ENCODE measurements at regions not wholly inside any gene's neighbourhood (a gene's known extent, or its start where the extent isn't known, plus 50 kb on each side); places are given as distances from the start of the nearest gene placed in this dataset.

- intact Hi-C loops (cut with DNase I, micrococcal nuclease), result no loop called here
- no peaks in the 10 kb centered on the region for H3K9me3 ChIP-seq
- no peak for TF ChIP-seq CTCF (IDR thresholded peaks at IDR 0.05)
- no peaks in the 10 kb centered on the region for H3K36me3 ChIP-seq (ENCODE audit: low read depth)
- no peak overlapping the region for H3K4me3 ChIP-seq
- ATAC-seq (no peak), DNase-seq (no peak)
- H3K4me1 ChIP-seq (ENCODE audit: low read depth), result no peaks in the 10 kb centered on the region
Measured at GRCh38 chr2:11914455-11914854, 168.0 kb downstream of the LPIN1 start.

- TF ChIP-seq CTCF (IDR thresholded peaks at IDR 0.05), result no peak
Measured at GRCh38 chr2:11915650-11916049, 169.2 kb downstream of the LPIN1 start.

GRCh38 chr2:11919953-11920352 lies 173.5 kb downstream of the LPIN1 start:
- Histone ChIP-seq H3K4me1 (ENCODE audit: low read depth) (no peaks in the 10 kb centered on the region), H3K4me3 (no peak overlapping the region), H3K36me3 (ENCODE audit: low read depth) (no peaks in the 10 kb centered on the region), H3K9me3 (no peaks in the 10 kb centered on the region)
- intact Hi-C loops (cut with DNase I, micrococcal nuclease), result no loop called here
- TF ChIP-seq CTCF (IDR thresholded peaks at IDR 0.05), result no peak
- no peak for ATAC-seq
- no peak for DNase-seq

More at GRCh38 chr2:11915650-11916049, 169.2 kb downstream of the LPIN1 start:
- no peaks in the 10 kb centered on the region for H3K9me3 ChIP-seq
- intact Hi-C loops (cut with DNase I, micrococcal nuclease), result no loop called here
- ATAC-seq, result no peak
- H3K4me3 ChIP-seq, result no peak overlapping the region
- DNase-seq, result no peak
- no peaks in the 10 kb centered on the region for H3K36me3 ChIP-seq (ENCODE audit: low read depth)
- no peaks in the 10 kb centered on the region for H3K4me1 ChIP-seq (ENCODE audit: low read depth)

GRCh38 chr2:11920993-11921583 lies 174.7 kb downstream of the LPIN1 start:
- no peak for TF ChIP-seq CTCF (IDR thresholded peaks at IDR 0.05)
- no peaks in the 10 kb centered on the region for H3K4me1 ChIP-seq (ENCODE audit: low read depth)
- H3K9me3 ChIP-seq, result no peaks in the 10 kb centered on the region
- intact Hi-C loops (cut with DNase I, micrococcal nuclease), result no loop called here
- no peak for ATAC-seq
- DNase-seq, result no peak
- no peak overlapping the region for H3K4me3 ChIP-seq
- no peaks in the 10 kb centered on the region for H3K36me3 ChIP-seq (ENCODE audit: low read depth)

GRCh38 chr2:11922294-11922693 lies 175.9 kb downstream of the LPIN1 start:
- DNase-seq (no peak), ATAC-seq (no peak)
- no peak for TF ChIP-seq CTCF (IDR thresholded peaks at IDR 0.05)
- intact Hi-C loops (cut with DNase I, micrococcal nuclease), result no loop called here
- H3K36me3 ChIP-seq (ENCODE audit: low read depth), result no peaks in the 10 kb centered on the region
- no peak overlapping the region for H3K4me3 ChIP-seq
- no peaks in the 10 kb centered on the region for H3K9me3 ChIP-seq
- H3K4me1 ChIP-seq (ENCODE audit: low read depth), result no peaks in the 10 kb centered on the region

GRCh38 chr2:11923935-11924334 lies 177.5 kb downstream of the LPIN1 start:
- H3K4me1 ChIP-seq (ENCODE audit: low read depth), result no peaks in the 10 kb centered on the region
- H3K36me3 ChIP-seq (ENCODE audit: low read depth), result no peaks in the 10 kb centered on the region
- ATAC-seq (no peak), DNase-seq (no peak)
- H3K4me3 ChIP-seq, result no peak overlapping the region
- no peaks in the 10 kb centered on the region for H3K9me3 ChIP-seq
- intact Hi-C loops (cut with DNase I, micrococcal nuclease), result no loop called here
- no peak for TF ChIP-seq CTCF (IDR thresholded peaks at IDR 0.05)

Measured in mucosa of descending colon (tissue), 3 donors.